Type B pancreatic cell (in vitro differentiated cells): ENCODE measurements at regions not wholly inside any gene's neighbourhood (a gene's known extent, or its start where the extent isn't known, plus 50 kb on each side); places are given as distances from the start of the nearest gene placed in this dataset.

Source experiments
- DNase-seq: peaks from one replicate; pipeline ENCODE4 v3.0.0; 2021; ENCODE audit warnings: mixed read lengths; ENCODE audit not compliant: unreplicated experiment; ENCODE audit errors: extremely low spot score
- H3K27ac Mint-ChIP-seq: 2 replicates; pipeline ENCODE4 v1.8.0; 2021; ENCODE audit warnings: mild to moderate bottlenecking, mixed read lengths
- H3K27me3 Mint-ChIP-seq: 2 replicates; pipeline ENCODE4 v1.8.0; 2021; ENCODE audit warnings: mixed read lengths
- H3K36me3 Mint-ChIP-seq: 2 replicates; pipeline ENCODE4 v1.8.0; 2021; ENCODE audit warnings: mixed read lengths
- H3K4me1 Mint-ChIP-seq: one replicate; pipeline ENCODE4 v1.8.0; 2021; ENCODE audit warnings: mixed read lengths; ENCODE audit not compliant: unreplicated experiment
- H3K4me3 Mint-ChIP-seq: 2 replicates; pipeline ENCODE4 v1.8.0; 2021; ENCODE audit warnings: mild to moderate bottlenecking, mixed read lengths
- H3K9me3 Mint-ChIP-seq: 2 replicates; pipeline ENCODE4 v1.8.0; 2021; ENCODE audit warnings: mixed read lengths
- TF ChIP-seq, protein P1 (sequence below): fragments of 200-600 bp; sonication (generic); conservative IDR thresholded peaks from 2 replicates; pipeline ENCODE4 v1.5.0; 2021; ENCODE audit warnings: antibody characterized with exemption, mild to moderate bottlenecking

GRCh38 chr18:55079067-55079466, 119.8 kb upstream of the CCDC68 start:
- H3K27ac Mint-ChIP-seq: no peak overlapping the region
- TF ChIP-seq, protein P1, sequence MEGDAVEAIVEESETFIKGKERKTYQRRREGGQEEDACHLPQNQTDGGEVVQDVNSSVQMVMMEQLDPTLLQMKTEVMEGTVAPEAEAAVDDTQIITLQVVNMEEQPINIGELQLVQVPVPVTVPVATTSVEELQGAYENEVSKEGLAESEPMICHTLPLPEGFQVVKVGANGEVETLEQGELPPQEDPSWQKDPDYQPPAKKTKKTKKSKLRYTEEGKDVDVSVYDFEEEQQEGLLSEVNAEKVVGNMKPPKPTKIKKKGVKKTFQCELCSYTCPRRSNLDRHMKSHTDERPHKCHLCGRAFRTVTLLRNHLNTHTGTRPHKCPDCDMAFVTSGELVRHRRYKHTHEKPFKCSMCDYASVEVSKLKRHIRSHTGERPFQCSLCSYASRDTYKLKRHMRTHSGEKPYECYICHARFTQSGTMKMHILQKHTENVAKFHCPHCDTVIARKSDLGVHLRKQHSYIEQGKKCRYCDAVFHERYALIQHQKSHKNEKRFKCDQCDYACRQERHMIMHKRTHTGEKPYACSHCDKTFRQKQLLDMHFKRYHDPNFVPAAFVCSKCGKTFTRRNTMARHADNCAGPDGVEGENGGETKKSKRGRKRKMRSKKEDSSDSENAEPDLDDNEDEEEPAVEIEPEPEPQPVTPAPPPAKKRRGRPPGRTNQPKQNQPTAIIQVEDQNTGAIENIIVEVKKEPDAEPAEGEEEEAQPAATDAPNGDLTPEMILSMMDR: no peak
- peaks cover 5% of the 10 kb centered on the region for H3K27me3 Mint-ChIP-seq
- no peak overlapping the region for H3K4me3 Mint-ChIP-seq
- no peak for DNase-seq
- H3K4me1 Mint-ChIP-seq: peaks cover 12% of the 10 kb centered on the region
- no peaks in the 10 kb centered on the region for H3K9me3 Mint-ChIP-seq
- no peaks in the 10 kb centered on the region for H3K36me3 Mint-ChIP-seq

- Mint-ChIP-seq H3K9me3 (no peaks in the 10 kb centered on the region), H3K27ac (no peak overlapping the region), H3K4me1 (peaks cover 12% of the 10 kb centered on the region), H3K4me3 (no peak overlapping the region), H3K27me3 (peaks cover 5% of the 10 kb centered on the region), H3K36me3 (no peaks in the 10 kb centered on the region)
- TF ChIP-seq, protein P1: no peak
- DNase-seq: no peak
These were observed 119.2 kb upstream of the CCDC68 start for GRCh38 chr18:55078303-55078932.

- H3K27me3 Mint-ChIP-seq: peaks cover 12% of the 10 kb centered on the region
- H3K4me1 Mint-ChIP-seq: peaks cover 12% of the 10 kb centered on the region
- H3K36me3 Mint-ChIP-seq: no peaks in the 10 kb centered on the region
- H3K4me3 Mint-ChIP-seq: no peak overlapping the region
- no peak for DNase-seq
- no peak overlapping the region for H3K27ac Mint-ChIP-seq
- TF ChIP-seq, protein P1: no peak
- no peaks in the 10 kb centered on the region for H3K9me3 Mint-ChIP-seq
These were observed 117.5 kb upstream of the CCDC68 start for GRCh38 chr18:55076643-55077218.

GRCh38 chr18:55073834-55074233, 114.6 kb upstream of the CCDC68 start:
- TF ChIP-seq, protein P1: no peak
- no peak for DNase-seq
- H3K27ac Mint-ChIP-seq: no peak overlapping the region
- no peaks in the 10 kb centered on the region for H3K4me1 Mint-ChIP-seq
- no peak overlapping the region for H3K4me3 Mint-ChIP-seq
- no peaks in the 10 kb centered on the region for H3K36me3 Mint-ChIP-seq
- H3K9me3 Mint-ChIP-seq: no peaks in the 10 kb centered on the region
- peaks cover 11% of the 10 kb centered on the region for H3K27me3 Mint-ChIP-seq

- TF ChIP-seq, protein P1: no peak
- no peaks in the 10 kb centered on the region for H3K9me3 Mint-ChIP-seq
- H3K27me3 Mint-ChIP-seq: peaks cover 11% of the 10 kb centered on the region
- DNase-seq: no peak
- no peaks in the 10 kb centered on the region for H3K4me1 Mint-ChIP-seq
- no peaks in the 10 kb centered on the region for H3K36me3 Mint-ChIP-seq
- no peak overlapping the region for H3K4me3 Mint-ChIP-seq
- H3K27ac Mint-ChIP-seq: no peak overlapping the region
These were observed 113.9 kb upstream of the CCDC68 start for GRCh38 chr18:55073116-55073515.
